Breast epithelium (tissue), 4 donors: ENCODE measurements at regions not wholly inside any gene's neighbourhood (a gene's known extent, or its start where the extent isn't known, plus 50 kb on each side); places are given as distances from the start of the nearest gene placed in this dataset.

Source experiments
- DNase-seq, 2 donors: peaks; one replicate each; pipeline ENCODE4 v3.0.0-alpha.2; 2019; ENCODE audit warnings: low spot score in 2 of 2
- H3K27ac ChIP-seq, 2 donors: fragments of 200-600 bp; sonication (generic) in 1 of 2; one replicate each; pipeline ENCODE4 v1.5.1; 2016 to 2019; ENCODE audit warnings: mild to moderate bottlenecking in 1 of 2
- H3K27me3 ChIP-seq, 2 donors: fragments of 200-600 bp; sonication (generic) in 1 of 2; one replicate each; pipeline versions ENCODE4 v1.5.1 to v1.6.0; 2017 to 2019; ENCODE audit warnings: control low read depth in 1 of 2, mild to moderate bottlenecking in 1 of 2
- H3K36me3 ChIP-seq: fragments of 200-600 bp; one replicate; pipeline ENCODE4 v1.5.1; 2019
- H3K4me1 ChIP-seq, 2 donors: fragments of 200-600 bp; sonication (generic); one replicate each; pipeline ENCODE4 v1.5.1; 2016 to 2019; ENCODE audit warnings: control low read depth in 1 of 2
- H3K4me3 ChIP-seq, 3 donors: fragments of 200-600 bp; sonication (generic); 1 replicate in 2 of 3; 2 replicates in 1 of 3; pipeline ENCODE4 v1.5.1; 2016 to 2019; ENCODE audit warnings: mild to moderate bottlenecking in 3 of 3, moderate library complexity in 2 of 3
- H3K9me3 ChIP-seq, 2 donors: fragments of 200-600 bp; sonication (generic) in 1 of 2; one replicate each; pipeline ENCODE4 v1.5.1; 2016 to 2019; ENCODE audit warnings: control low read depth in 1 of 2
- CTCF ChIP-seq, 3 donors: fragments of 450-650 bp; IDR thresholded peaks; one replicate each; pipeline ENCODE4 v1.5.1; 2016 to 2017; ENCODE audit warnings: antibody characterized with exemption in 3 of 3, mild to moderate bottlenecking in 3 of 3, moderate library complexity in 3 of 3
- POLR2A ChIP-seq: fragments of 450-650 bp; IDR thresholded peaks from one replicate; pipeline ENCODE4 v1.6.1; 2016; ENCODE audit warnings: antibody characterized with exemption, mild to moderate bottlenecking, moderate library complexity
- POLR2AphosphoS5 ChIP-seq, 3 donors: sonication (generic); formaldehyde crosslinking; IDR thresholded peaks; one replicate each; pipeline ENCODE4 v1.6.1; 2017; ENCODE audit warnings: antibody characterized with exemption in 3 of 3
- intact Hi-C: fragments of 100-400 bp; cut with DNase I; formaldehyde crosslinking; loops from one replicate; pipeline ENCODE4 v1.15.1; 2023; ENCODE audit warnings: low total_unique reads

- no peak overlapping the region for H3K4me3 ChIP-seq
- intact Hi-C loops = no loop called here
- TF ChIP-seq POLR2AphosphoS5 (IDR thresholded peaks at IDR 0.05) = no peak
- no peak overlapping the region for H3K27ac ChIP-seq
- DNase-seq = no peak
- no peaks in the 10 kb centered on the region for H3K27me3 ChIP-seq
- no peaks in the 10 kb centered on the region for H3K36me3 ChIP-seq
- H3K9me3 ChIP-seq = peaks cover 4 to 28% of the 10 kb centered on the region in 2 donors
- no peaks in the 10 kb centered on the region for H3K4me1 ChIP-seq
These were observed 87.4 kb downstream of the ZNF732 start for GRCh38 chr4:217891-218290.

- no peak for TF ChIP-seq CTCF (IDR thresholded peaks at IDR 0.05)
- no peak for TF ChIP-seq POLR2A
- TF ChIP-seq POLR2AphosphoS5 (IDR thresholded peaks at IDR 0.05) = no peak
- Histone ChIP-seq H3K36me3 (no peaks in the 10 kb centered on the region), H3K27ac (no peak overlapping the region), H3K4me1 (no peaks in the 10 kb centered on the region), H3K4me3 (peak overlapping the region in 1 of 3 donors; percentile 82), H3K27me3 (no peaks in the 10 kb centered on the region), H3K9me3 (peaks cover 4 to 16% of the 10 kb centered on the region in 2 donors)
- DNase-seq = no peak
- intact Hi-C loops = no loop called here
These were observed 89.7 kb downstream of the ZNF718 start for GRCh38 chr4:213971-214370.
